ENCODE measurements at regions not wholly inside any gene's neighbourhood (a gene's known extent, or its start where the extent isn't known, plus 50 kb on each side); places are given as distances from the start of the nearest gene placed in this dataset.

DNA sequence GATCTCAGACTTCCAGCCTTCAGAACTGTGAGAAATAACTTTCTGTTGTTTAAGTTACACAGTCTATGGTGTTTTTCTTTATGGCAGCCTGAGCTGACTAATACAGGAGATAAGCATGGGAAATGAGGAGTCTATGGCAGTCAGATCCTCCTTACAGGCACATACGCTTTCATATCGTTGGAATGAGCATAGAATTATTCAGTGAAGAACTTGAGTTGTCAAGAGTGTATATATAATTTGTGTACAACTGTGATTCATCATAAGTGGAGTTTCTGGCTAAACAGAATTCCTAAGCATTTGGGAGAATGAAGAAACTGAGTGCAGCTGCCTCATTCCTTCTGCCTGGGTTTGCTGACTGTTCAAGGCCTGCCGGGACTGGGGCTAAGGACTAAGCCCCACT lies 516.7 kb downstream of the ADRA2A start:
- no peak for TF ChIP-seq POLR2A (IDR thresholded peaks at IDR 0.05)
- TF ChIP-seq, protein P1, sequence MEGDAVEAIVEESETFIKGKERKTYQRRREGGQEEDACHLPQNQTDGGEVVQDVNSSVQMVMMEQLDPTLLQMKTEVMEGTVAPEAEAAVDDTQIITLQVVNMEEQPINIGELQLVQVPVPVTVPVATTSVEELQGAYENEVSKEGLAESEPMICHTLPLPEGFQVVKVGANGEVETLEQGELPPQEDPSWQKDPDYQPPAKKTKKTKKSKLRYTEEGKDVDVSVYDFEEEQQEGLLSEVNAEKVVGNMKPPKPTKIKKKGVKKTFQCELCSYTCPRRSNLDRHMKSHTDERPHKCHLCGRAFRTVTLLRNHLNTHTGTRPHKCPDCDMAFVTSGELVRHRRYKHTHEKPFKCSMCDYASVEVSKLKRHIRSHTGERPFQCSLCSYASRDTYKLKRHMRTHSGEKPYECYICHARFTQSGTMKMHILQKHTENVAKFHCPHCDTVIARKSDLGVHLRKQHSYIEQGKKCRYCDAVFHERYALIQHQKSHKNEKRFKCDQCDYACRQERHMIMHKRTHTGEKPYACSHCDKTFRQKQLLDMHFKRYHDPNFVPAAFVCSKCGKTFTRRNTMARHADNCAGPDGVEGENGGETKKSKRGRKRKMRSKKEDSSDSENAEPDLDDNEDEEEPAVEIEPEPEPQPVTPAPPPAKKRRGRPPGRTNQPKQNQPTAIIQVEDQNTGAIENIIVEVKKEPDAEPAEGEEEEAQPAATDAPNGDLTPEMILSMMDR (IDR thresholded peaks at IDR 0.05): no peak
